HepG2 (cell line): ENCODE measurements at regions not wholly inside any gene's neighbourhood (a gene's known extent, or its start where the extent isn't known, plus 50 kb on each side); places are given as distances from the start of the nearest gene placed in this dataset.

Source experiments
- ATAC-seq: fragments of 200-7000 bp; cut with Tn5 transposase; 3 replicates; pipeline ENCODE4 v1.9.1; 2020; ENCODE audit warnings: mild to moderate bottlenecking, moderate library complexity
- BruUV-seq: library from RNA; stranded (reverse); fragments of 400-500 nt; replicated peaks from 2 replicates; lab custom pipeline; 2021; lab: Mats Ljungman, UMichigan
- CTCF ChIA-PET: fragments of 300-600 bp; formaldehyde crosslinking; extraction: SDS; loops from one replicate; lab custom pipeline; 2021; ENCODE audit warnings: low total read pairs, inconsistent platforms, low intra/inter-chr PET ratio; lab: Yijun Ruan, JAX
- POLR2A ChIA-PET: fragments of 350-600 bp; sonication (Branson Sonifier 250); formaldehyde crosslinking; loops from one replicate; lab custom pipeline; 2020; ENCODE audit warnings: antibody characterized with exemption, inconsistent platforms; lab: Yijun Ruan, JAX
- DNase-seq: peaks from one replicate; pipeline ENCODE4 v3.0.0-alpha.2; 2015; ENCODE audit warnings: low spot score
- FAIRE-seq: peaks from 3 replicates; lab custom pipeline; 2011; peaks lifted over from hg19 to GRCh38; lab: Jason Lieb, UNC
- H2AFZ ChIP-seq: one replicate; pipeline ENCODE4 v1.6.1; 2011; ENCODE audit warnings: low read length, inconsistent platforms
- H3K27ac ChIP-seq: fragments of 300-600 bp; 3 replicates; pipeline ENCODE4 v1.8.0; 2011; ENCODE audit warnings: mixed run types, mild to moderate bottlenecking, mixed read lengths, low read length, inconsistent platforms; ENCODE audit not compliant: insufficient read depth; ENCODE audit errors: extremely low read length
- H3K27me3 ChIP-seq, 2 experiments: fragments of 200-600 bp in 1 of 2; 2 replicates in 1 of 2; 3 replicates in 1 of 2; pipeline versions ENCODE4 v1.6.0 to v1.8.0; 2011; ENCODE audit warnings: low read length in 2 of 2, mild to moderate bottlenecking in 2 of 2, moderate library complexity in 2 of 2, inconsistent platforms in 1 of 2; ENCODE audit not compliant: insufficient read depth in 2 of 2, control insufficient read depth in 1 of 2
- H3K36me3 ChIP-seq, 2 experiments: fragments of 200-600 bp in 1 of 2; replicated peaks in 1 of 2; 2 replicates in 1 of 2; 3 replicates in 1 of 2; pipeline versions ENCODE4 v1.5.1 to v1.8.0; 2011; ENCODE audit warnings: low read length in 2 of 2, inconsistent platforms in 1 of 2; ENCODE audit not compliant: insufficient read depth in 2 of 2, control insufficient read depth in 1 of 2
- H3K4me1 ChIP-seq: 2 replicates; pipeline ENCODE4 v1.5.1; 2012; ENCODE audit warnings: low read length, inconsistent platforms; ENCODE audit not compliant: insufficient read depth
- H3K4me2 ChIP-seq: 2 replicates; pipeline ENCODE4 v1.6.0; 2011; ENCODE audit warnings: low read depth, low read length, inconsistent platforms
- H3K4me3 ChIP-seq, 3 experiments: fragments of 200-600 bp in 1 of 3; sonication (generic), shearing (Covaris generic) in 1 of 3; replicated peaks in 1 of 3; 2 replicates each; pipeline ENCODE4 v1.5.1; 2011 to 2016; ENCODE audit warnings: low read length in 3 of 3, inconsistent platforms in 2 of 3, low read depth in 2 of 3, mild to moderate bottlenecking in 2 of 3, control low read depth in 1 of 3, mixed read lengths in 1 of 3; ENCODE audit not compliant: insufficient read depth in 1 of 3
- H3K79me2 ChIP-seq: one replicate; pipeline ENCODE4 v1.6.1; 2011; ENCODE audit warnings: low read length, inconsistent platforms; ENCODE audit not compliant: insufficient read depth
- H3K9ac ChIP-seq: 2 replicates; pipeline ENCODE4 v1.6.0; 2011; ENCODE audit warnings: mild to moderate bottlenecking, low read depth, low read length, inconsistent platforms; ENCODE audit not compliant: insufficient read depth
- H3K9me3 ChIP-seq: 2 replicates; pipeline ENCODE4 v1.5.1; 2012; ENCODE audit warnings: mild to moderate bottlenecking, low read length
- H4K20me1 ChIP-seq: 2 replicates; pipeline ENCODE4 v1.6.0; 2011; ENCODE audit warnings: inconsistent platforms, mild to moderate bottlenecking, low read length, moderate library complexity; ENCODE audit not compliant: insufficient read depth
- DNMT3B ChIP-seq: conservative IDR thresholded peaks from 2 replicates; pipeline ENCODE4 v1.6.1; 2016; ENCODE audit warnings: missing biosample characterization, control low read depth
- HOXA7 ChIP-seq: sonication (generic); formaldehyde crosslinking; IDR thresholded peaks from 2 replicates; pipeline ENCODE4 v1.8.1; 2022; ENCODE audit warnings: mild to moderate bottlenecking, missing genetic modification reagents, moderate library complexity
- NKX3-1 ChIP-seq: sonication (generic); formaldehyde crosslinking; IDR thresholded peaks from 2 replicates; pipeline ENCODE4 v1.5.0; 2020; ENCODE audit warnings: missing genetic modification reagents
- PHF20 ChIP-seq: sonication (generic); formaldehyde crosslinking; IDR thresholded peaks from 2 replicates; pipeline ENCODE4 v1.5.0; 2020; ENCODE audit warnings: mild to moderate bottlenecking, missing genetic modification reagents
- POLR2AphosphoS5 ChIP-seq: IDR thresholded peaks from 2 replicates; pipeline ENCODE4 v1.6.1; 2012; ENCODE audit warnings: low read depth, low read length
- RXRA ChIP-seq: sonication (generic); formaldehyde crosslinking; IDR thresholded peaks from 2 replicates; pipeline ENCODE4 v1.5.1; 2020; ENCODE audit warnings: missing genetic modification reagents
- ZNF83 ChIP-seq: sonication (generic); formaldehyde crosslinking; IDR thresholded peaks from 2 replicates; pipeline ENCODE4 v1.4.0; 2020; ENCODE audit warnings: missing genetic modification reagents, mild to moderate bottlenecking, borderline replicate concordance
- WGBS: methylation state at CpG from one replicate; pipeline ENCODE4 v1.1.6; 2017; ENCODE audit warnings: low lambda C conversion rate; 5-methylcytosine and 5-hydroxymethylcytosine counted together
- in situ Hi-C: cut with HindIII; loops from 2 replicates; pipeline ENCODE4 v1.10.0; 2017; ENCODE audit warnings: low pct_unique_long_range_greater_than_20kb; ENCODE audit not compliant: extremely low pct_ligation_motif_present
- intact Hi-C: fragments of 100-400 bp; cut with micrococcal nuclease; formaldehyde crosslinking; loops from one replicate; pipeline ENCODE4 v1.10.0; 2022; ENCODE audit not compliant: unreplicated experiment
- TF ChIP-seq, protein P1 (sequence below): sonication (generic); formaldehyde crosslinking; IDR thresholded peaks from 2 replicates; pipeline ENCODE4 v1.4.0; 2020; ENCODE audit warnings: mild to moderate bottlenecking, missing genetic modification reagents, borderline replicate concordance
- TF ChIP-seq, protein P2 (sequence below): sonication (generic); formaldehyde crosslinking; IDR thresholded peaks from 2 replicates; pipeline ENCODE4 v1.5.1; 2020; ENCODE audit warnings: missing genetic modification reagents, mild to moderate bottlenecking, borderline replicate concordance

DNA sequence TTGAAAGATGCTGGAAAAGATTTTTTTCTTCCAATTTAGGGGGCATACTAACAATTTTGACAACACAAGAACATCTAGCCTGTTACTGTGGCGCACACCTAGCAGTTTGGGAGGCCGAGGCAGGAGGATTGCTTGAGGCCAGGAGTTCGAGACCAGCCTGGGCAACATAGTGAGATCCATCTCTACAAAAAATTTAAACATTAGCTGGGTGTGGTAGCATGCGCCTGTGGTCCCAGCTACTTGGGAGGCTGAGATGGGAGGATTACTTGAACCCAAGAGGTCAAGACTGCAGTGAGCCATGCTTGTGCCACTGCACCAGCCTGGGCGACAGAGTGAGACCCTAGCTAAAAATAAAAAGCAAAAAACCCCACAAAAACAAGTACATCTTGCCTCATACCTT is 168.8 kb downstream of the TANC2 start:
- in situ Hi-C loops: no loop called here
- BruUV-seq: no TSS peak
- CTCF ChIA-PET: no interaction called here

More for the DNA sequence above, 168.8 kb downstream of the TANC2 start:
- DNase-seq (no peak), FAIRE-seq (no peak), ATAC-seq (no peak)
- WGBS: 27% methylated on average over 5 of the region's 5 CpGs
- Histone ChIP-seq H3K27ac (no peak overlapping the region), H3K4me2 (no peak overlapping the region), H3K27me3 (peaks cover 0 to 1% of the 10 kb centered on the region in 2 experiments; a peak in 2 of 5 replicates), H2AFZ (no peak overlapping the region), H3K36me3 (no peaks in the 10 kb centered on the region), H3K4me3 (no peak overlapping the region), H4K20me1 (no peaks in the 10 kb centered on the region), H3K4me1 (no peaks in the 10 kb centered on the region), H3K9ac (no peak overlapping the region), H3K9me3 (no peaks in the 10 kb centered on the region), H3K79me2 (no peaks in the 10 kb centered on the region)
- intact Hi-C loops: no loop called here
- TF ChIP-seq PHF20 (CRISPR knock-in tag) (no peak), NKX3-1 (no peak), DNMT3B (CRISPR knock-in tag) (no peak), ZNF83 (no peak), RXRA (no peak), POLR2AphosphoS5 (no peak), HOXA7 (no peak)
- TF ChIP-seq, protein P1, sequence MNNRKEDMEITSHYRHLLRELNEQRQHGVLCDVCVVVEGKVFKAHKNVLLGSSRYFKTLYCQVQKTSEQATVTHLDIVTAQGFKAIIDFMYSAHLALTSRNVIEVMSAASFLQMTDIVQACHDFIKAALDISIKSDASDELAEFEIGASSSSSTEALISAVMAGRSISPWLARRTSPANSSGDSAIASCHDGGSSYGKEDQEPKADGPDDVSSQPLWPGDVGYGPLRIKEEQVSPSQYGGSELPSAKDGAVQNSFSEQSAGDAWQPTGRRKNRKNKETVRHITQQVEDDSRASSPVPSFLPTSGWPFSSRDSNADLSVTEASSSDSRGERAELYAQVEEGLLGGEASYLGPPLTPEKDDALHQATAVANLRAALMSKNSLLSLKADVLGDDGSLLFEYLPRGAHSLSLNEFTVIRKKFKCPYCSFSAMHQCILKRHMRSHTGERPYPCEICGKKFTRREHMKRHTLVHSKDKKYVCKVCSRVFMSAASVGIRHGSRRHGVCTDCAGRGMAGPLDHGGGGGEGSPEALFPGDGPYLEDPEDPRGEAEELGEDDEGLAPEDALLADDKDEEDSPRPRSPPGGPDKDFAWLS (CRISPR knock-in tag): no peak
- TF ChIP-seq, protein P2, sequence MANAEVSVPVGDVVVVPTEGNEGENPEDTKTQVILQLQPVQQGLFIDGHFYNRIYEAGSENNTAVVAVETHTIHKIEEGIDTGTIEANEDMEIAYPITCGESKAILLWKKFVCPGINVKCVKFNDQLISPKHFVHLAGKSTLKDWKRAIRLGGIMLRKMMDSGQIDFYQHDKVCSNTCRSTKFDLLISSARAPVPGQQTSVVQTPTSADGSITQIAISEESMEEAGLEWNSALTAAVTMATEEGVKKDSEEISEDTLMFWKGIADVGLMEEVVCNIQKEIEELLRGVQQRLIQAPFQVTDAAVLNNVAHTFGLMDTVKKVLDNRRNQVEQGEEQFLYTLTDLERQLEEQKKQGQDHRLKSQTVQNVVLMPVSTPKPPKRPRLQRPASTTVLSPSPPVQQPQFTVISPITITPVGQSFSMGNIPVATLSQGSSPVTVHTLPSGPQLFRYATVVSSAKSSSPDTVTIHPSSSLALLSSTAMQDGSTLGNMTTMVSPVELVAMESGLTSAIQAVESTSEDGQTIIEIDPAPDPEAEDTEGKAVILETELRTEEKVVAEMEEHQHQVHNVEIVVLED (CRISPR knock-in tag): no peak
- POLR2A ChIA-PET: no interaction called here
